Fibroblast of skin of left quadriceps (primary cell): ENCODE measurements at regions not wholly inside any gene's neighbourhood (a gene's known extent, or its start where the extent isn't known, plus 50 kb on each side); places are given as distances from the start of the nearest gene placed in this dataset.
"Not testable (repeated sequence)": the region's sequence is repeated elsewhere in the genome, so short reads cannot be mapped to it uniquely, and the experiment has no call there.

Source experiments
- DNase-seq, 2 experiments: peaks; one replicate each; pipeline ENCODE4 v3.0.0-alpha.2; 2013; ENCODE audit warnings: low read depth in 2 of 2

- DNase-seq, result peak; percentile 88 to 89
These were observed 1709.6 kb upstream of the WWC1 start for GRCh38 chr5:166581826-166582225.

GRCh38 chr5:166582416-166582815, 1709.0 kb upstream of the WWC1 start:
- peak in 1 of 2 experiments; percentile 11 for DNase-seq

- DNase-seq, result no peak
These were observed 1696.9 kb upstream of the WWC1 start for GRCh38 chr5:166594567-166594966.

- no peak for DNase-seq
These were observed 1696.0 kb upstream of the WWC1 start for GRCh38 chr5:166595274-166595951.

- no peak for DNase-seq
These were observed 1695.4 kb upstream of the WWC1 start for GRCh38 chr5:166596043-166596442.

GRCh38 chr5:166602271-166602670, 1689.2 kb upstream of the WWC1 start:
- DNase-seq, result no peak

GRCh38 chr5:166617507-166617906, 1673.9 kb upstream of the WWC1 start:
- no peak for DNase-seq

GRCh38 chr5:166618526-166618925, 1672.9 kb upstream of the WWC1 start:
- no peak for DNase-seq

GRCh38 chr5:166624573-166624972, 1666.9 kb upstream of the WWC1 start:
- no peak for DNase-seq

GRCh38 chr5:166625210-166625865, 1666.1 kb upstream of the WWC1 start:
- peak; percentile 33 to 38 for DNase-seq

GRCh38 chr5:166637295-166637694, 1654.2 kb upstream of the WWC1 start:
- DNase-seq, result no peak

- DNase-seq, result no peak
These were observed 1652.3 kb upstream of the WWC1 start for GRCh38 chr5:166639151-166639550.

- not testable (repeated sequence) for DNase-seq
These were observed 1651.3 kb upstream of the WWC1 start for GRCh38 chr5:166640136-166640535.

- no peak for DNase-seq
These were observed 1642.7 kb upstream of the WWC1 start for GRCh38 chr5:166648736-166649135.

GRCh38 chr5:166649676-166650075, 1641.8 kb upstream of the WWC1 start:
- DNase-seq, result peak in 1 of 2 experiments; percentile 9

GRCh38 chr5:166651234-166651633, 1640.2 kb upstream of the WWC1 start:
- DNase-seq, result no peak

- DNase-seq, result peak in 1 of 2 experiments; percentile 7
These were observed 1619.6 kb upstream of the WWC1 start for GRCh38 chr5:166671811-166672210.

- DNase-seq, result no peak
These were observed 1619.0 kb upstream of the WWC1 start for GRCh38 chr5:166672431-166672830.

GRCh38 chr5:166677891-166678290, 1613.6 kb upstream of the WWC1 start:
- DNase-seq, result no peak

GRCh38 chr5:166679331-166679730, 1612.1 kb upstream of the WWC1 start:
- DNase-seq, result no peak

- no peak for DNase-seq
These were observed 1596.1 kb upstream of the WWC1 start for GRCh38 chr5:166695326-166695725.

- DNase-seq, result peak; percentile 42 to 43
These were observed 1583.2 kb upstream of the WWC1 start for GRCh38 chr5:166708291-166708690.

GRCh38 chr5:166709691-166710090, 1581.8 kb upstream of the WWC1 start:
- DNase-seq, result no peak
